PC-3 (cell line): ENCODE measurements at regions not wholly inside any gene's neighbourhood (a gene's known extent, or its start where the extent isn't known, plus 50 kb on each side); places are given as distances from the start of the nearest gene placed in this dataset.

Experiments
- ATAC-seq: fragments of 200-7000 bp; cut with Tn5 transposase; 2 replicates; pipeline ENCODE4 v1.9.1; 2020; ENCODE audit warnings: mild to moderate bottlenecking, moderate library complexity
- BruUV-seq: library from RNA; stranded (reverse); fragments of 400-500 nt; replicated peaks from 2 replicates; lab custom pipeline; 2021; lab: Mats Ljungman, UMichigan
- CTCF ChIA-PET: fragments of 300-600 bp; sonication (Branson Sonifier 250); formaldehyde crosslinking; loops from one replicate; lab custom pipeline; 2022; ENCODE audit warnings: antibody characterized with exemption; lab: Charles Lee
- POLR2A ChIA-PET: fragments of 300-600 bp; sonication (Branson Sonifier 250); formaldehyde crosslinking; loops from one replicate; lab custom pipeline; 2022; ENCODE audit warnings: antibody characterized with exemption; ENCODE audit not compliant: unreplicated experiment; lab: Charles Lee
- DNase-seq: peaks from one replicate; pipeline ENCODE4 v3.0.0-alpha.2; 2015
- H2AFZ ChIP-seq: fragments of 300-600 bp; sonication (generic); 2 replicates; pipeline ENCODE4 v1.6.0; 2016; ENCODE audit warnings: antibody characterized with exemption, low read length
- H3F3A ChIP-seq: fragments of 300-600 bp; sonication (generic); one replicate; pipeline ENCODE4 v1.6.0; 2017; ENCODE audit warnings: antibody characterized with exemption, low read length, control low read depth, mild to moderate bottlenecking; ENCODE audit not compliant: unreplicated experiment
- H3K27ac ChIP-seq: fragments of 300-600 bp; sonication (generic); 2 replicates; pipeline ENCODE4 v1.5.1; 2016; ENCODE audit warnings: mild to moderate bottlenecking, low read length
- H3K27me3 ChIP-seq: fragments of 300-600 bp; sonication (generic); 2 replicates; pipeline ENCODE4 v1.6.1; 2016; ENCODE audit warnings: low read length, mixed read lengths
- H3K36me3 ChIP-seq: fragments of 300-600 bp; sonication (generic); 2 replicates; pipeline ENCODE4 v1.6.1; 2016; ENCODE audit warnings: low read depth, mixed run types, low read length, mixed read lengths
- H3K4me1 ChIP-seq: fragments of 300-600 bp; sonication (generic); 2 replicates; pipeline ENCODE4 v1.5.1; 2016; ENCODE audit warnings: low read length; ENCODE audit not compliant: insufficient read depth
- H3K4me2 ChIP-seq: fragments of 300-600 bp; sonication (generic); 2 replicates; pipeline ENCODE4 v1.6.0; 2016; ENCODE audit warnings: low read length
- H3K4me3 ChIP-seq: fragments of 300-600 bp; sonication (generic); 2 replicates; pipeline ENCODE4 v1.5.1; 2016; ENCODE audit warnings: mild to moderate bottlenecking, low read length, mixed read lengths
- H3K79me2 ChIP-seq: fragments of 300-600 bp; sonication (generic); 2 replicates; pipeline ENCODE4 v1.6.1; 2017; ENCODE audit warnings: low read length, mixed read lengths
- H3K9ac ChIP-seq: fragments of 300-600 bp; sonication (generic); 2 replicates; pipeline ENCODE4 v1.6.0; 2016; ENCODE audit warnings: mild to moderate bottlenecking, low read length
- H3K9me2 ChIP-seq: fragments of 300-600 bp; sonication (generic); replicated peaks from 2 replicates; pipeline ENCODE4 v1.6.1; 2016; ENCODE audit warnings: mixed run types, low read length, mixed read lengths
- H3K9me3 ChIP-seq: fragments of 300-600 bp; sonication (generic); 2 replicates; pipeline ENCODE4 v1.6.1; 2016; ENCODE audit warnings: low read length, mixed read lengths
- H4K20me1 ChIP-seq: fragments of 300-600 bp; sonication (generic); 2 replicates; pipeline ENCODE4 v1.6.1; 2016; ENCODE audit warnings: low read length, mixed read lengths
- CTCF ChIP-seq: fragments of 300-600 bp; sonication (generic); conservative IDR thresholded peaks from 2 replicates; pipeline ENCODE4 v1.5.1; 2017; ENCODE audit warnings: antibody characterized with exemption, low read depth, mild to moderate bottlenecking, low read length
- EZH2 ChIP-seq: fragments of 300-600 bp; sonication (generic); IDR thresholded peaks from one replicate; pipeline ENCODE4 v1.6.1; 2017; ENCODE audit warnings: antibody characterized with exemption, mild to moderate bottlenecking, low read length; ENCODE audit not compliant: unreplicated experiment
- EZH2phosphoT487 ChIP-seq: fragments of 300-600 bp; sonication (generic); IDR thresholded peaks from 2 replicates; pipeline ENCODE4 v1.6.1; 2018; ENCODE audit warnings: mild to moderate bottlenecking, antibody characterized with exemption, low read length, borderline replicate concordance
- intact Hi-C: fragments of 100-400 bp; cut with micrococcal nuclease; formaldehyde crosslinking; loops from 2 replicates; pipeline ENCODE4 v1.9.0; 2023

- H4K20me1 ChIP-seq = no peaks in the 10 kb centered on the region
- H3K27me3 ChIP-seq = no peaks in the 10 kb centered on the region
- ChIA-PET POLR2A (no interaction called here), CTCF (no interaction called here)
- peak; percentile 45 for DNase-seq
- H3K79me2 ChIP-seq = no peaks in the 10 kb centered on the region
- no TSS peak for BruUV-seq
- no peaks in the 10 kb centered on the region for H3F3A ChIP-seq
- H2AFZ ChIP-seq = no peak overlapping the region
- intact Hi-C loops = no loop called here
- no peak overlapping the region for H3K4me3 ChIP-seq
- peaks cover 11% of the 10 kb centered on the region; the same call in 1 of the 2 replicates for H3K4me1 ChIP-seq
- H3K4me2 ChIP-seq = peak overlapping the region; percentile 18; the same call in 1 of the 2 replicates
- TF ChIP-seq CTCF (no peak), EZH2 (no peak), EZH2phosphoT487 (no peak)
- H3K27ac ChIP-seq = no peak overlapping the region
- H3K9me3 ChIP-seq = no peaks in the 10 kb centered on the region
- ATAC-seq = peak; percentile 33; the same call in 1 of the 2 replicates
- no peaks in the 10 kb centered on the region for H3K9me2 ChIP-seq
- no peaks in the 10 kb centered on the region for H3K36me3 ChIP-seq
- H3K9ac ChIP-seq = no peak overlapping the region
Measured at GRCh38 chr4:100049872-100050271, 99.8 kb upstream of the H2AZ1 start.

- Histone ChIP-seq H3K4me1 (no peaks in the 10 kb centered on the region), H3K79me2 (no peaks in the 10 kb centered on the region), H3K27ac (no peak overlapping the region), H3K4me3 (no peak overlapping the region), H4K20me1 (no peaks in the 10 kb centered on the region), H3K27me3 (no peaks in the 10 kb centered on the region), H3K9ac (no peak overlapping the region), H3K4me2 (no peak overlapping the region), H2AFZ (no peak overlapping the region), H3K36me3 (no peaks in the 10 kb centered on the region), H3K9me3 (no peaks in the 10 kb centered on the region), H3F3A (no peaks in the 10 kb centered on the region), H3K9me2 (no peaks in the 10 kb centered on the region)
- ChIA-PET POLR2A (no interaction called here), CTCF (no interaction called here)
- TF ChIP-seq EZH2phosphoT487 (no peak), EZH2 (no peak), CTCF (no peak)
- DNase-seq (no peak), ATAC-seq (no peak)
- intact Hi-C loops = no loop called here
- no TSS peak for BruUV-seq
Measured at GRCh38 chr4:100042711-100043110, 92.6 kb upstream of the H2AZ1 start.

- no peak overlapping the region for H2AFZ ChIP-seq
- no peaks in the 10 kb centered on the region for H3F3A ChIP-seq
- no peaks in the 10 kb centered on the region for H4K20me1 ChIP-seq
- H3K79me2 ChIP-seq = no peaks in the 10 kb centered on the region
- DNase-seq (no peak), ATAC-seq (no peak)
- intact Hi-C loops = no loop called here
- no peak overlapping the region for H3K4me2 ChIP-seq
- H3K4me1 ChIP-seq = no peaks in the 10 kb centered on the region
- TF ChIP-seq CTCF (no peak), EZH2 (no peak), EZH2phosphoT487 (no peak)
- no TSS peak for BruUV-seq
- no peaks in the 10 kb centered on the region for H3K36me3 ChIP-seq
- H3K9me2 ChIP-seq = no peaks in the 10 kb centered on the region
- H3K27ac ChIP-seq = no peak overlapping the region
- no peak overlapping the region for H3K9ac ChIP-seq
- ChIA-PET CTCF (no interaction called here), POLR2A (no interaction called here)
- no peaks in the 10 kb centered on the region for H3K9me3 ChIP-seq
- H3K27me3 ChIP-seq = no peaks in the 10 kb centered on the region
- H3K4me3 ChIP-seq = no peak overlapping the region
Measured at GRCh38 chr4:100042235-100042634, 92.2 kb upstream of the H2AZ1 start.
